UCSD-AML1 (cell line): ENCODE measurements at regions not wholly inside any gene's neighbourhood (a gene's known extent, or its start where the extent isn't known, plus 50 kb on each side); places are given as distances from the start of the nearest gene placed in this dataset.

Source experiments
- DNase-seq: peaks from one replicate; lab custom pipeline; 2025; ENCODE audit not compliant: unreplicated experiment; lab: John Stamatoyannopoulos, UW

GRCh38 chr5:38716516-38716915, 129.3 kb upstream of the OSMR start:
- DNase-seq: no peak

- DNase-seq: no peak
Observed at GRCh38 chr5:38718771-38719391, 126.9 kb upstream of the OSMR start.

GRCh38 chr5:38719403-38719802, 126.4 kb upstream of the OSMR start:
- DNase-seq: no peak

- DNase-seq: no peak
Observed at GRCh38 chr5:38719916-38720315, 125.9 kb upstream of the OSMR start.

- DNase-seq: no peak
Observed at GRCh38 chr5:38720554-38721361, 125.1 kb upstream of the OSMR start.

- no peak for DNase-seq
Observed at GRCh38 chr5:38722918-38723317, 122.9 kb upstream of the OSMR start.

- DNase-seq: no peak
Observed at GRCh38 chr5:38723426-38723825, 122.4 kb upstream of the OSMR start.

- no peak for DNase-seq
Observed at GRCh38 chr5:38724301-38725030, 121.3 kb upstream of the OSMR start.

- DNase-seq: no peak
Observed at GRCh38 chr5:38725371-38725865, 120.4 kb upstream of the OSMR start.

- DNase-seq: no peak
Observed at GRCh38 chr5:38726279-38726678, 119.5 kb upstream of the OSMR start.

GRCh38 chr5:38728029-38728428, 117.8 kb upstream of the OSMR start:
- DNase-seq: no peak

- DNase-seq: no peak
Observed at GRCh38 chr5:38731461-38731860, 114.4 kb upstream of the OSMR start.

- no peak for DNase-seq
Observed at GRCh38 chr5:38734353-38734752, 111.5 kb upstream of the OSMR start.

- DNase-seq: no peak
Observed at GRCh38 chr5:38736089-38736488, 109.7 kb upstream of the OSMR start.

GRCh38 chr5:38737976-38738375, 107.8 kb upstream of the OSMR start:
- DNase-seq: no peak

GRCh38 chr5:38739011-38739704, 106.7 kb upstream of the OSMR start:
- DNase-seq: no peak

GRCh38 chr5:38739705-38740045, 106.1 kb upstream of the OSMR start:
- no peak for DNase-seq

- no peak for DNase-seq
Observed at GRCh38 chr5:38742821-38743220, 103.0 kb upstream of the OSMR start.

- DNase-seq: no peak
Observed at GRCh38 chr5:38743562-38743961, 102.2 kb upstream of the OSMR start.

GRCh38 chr5:38745836-38746732, 99.7 kb upstream of the OSMR start:
- DNase-seq: no peak
